ENCODE measurements at regions not wholly inside any gene's neighbourhood (a gene's known extent, or its start where the extent isn't known, plus 50 kb on each side); places are given as distances from the start of the nearest gene placed in this dataset.

DNA sequence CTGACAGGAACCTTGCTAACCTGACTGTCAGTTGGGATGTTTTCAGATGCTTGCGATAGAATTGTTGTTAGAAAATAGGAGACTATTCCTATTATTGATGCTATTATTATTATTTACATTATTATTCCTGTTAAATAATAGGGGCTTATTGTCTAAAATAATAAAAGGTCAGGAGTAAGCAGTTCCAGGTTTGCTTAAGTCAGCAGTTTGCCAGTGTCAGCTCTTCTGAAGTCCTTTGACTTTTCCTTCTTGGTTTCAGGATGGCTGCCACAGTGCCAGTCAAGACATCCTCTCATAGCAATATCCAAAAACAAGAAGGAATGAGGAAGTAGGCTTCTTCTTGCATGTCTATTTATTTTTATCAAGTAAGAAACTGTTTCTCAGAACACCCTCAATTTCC is 141.7 kb upstream of the MARCHF11 start:
- TF ChIP-seq, protein P1, sequence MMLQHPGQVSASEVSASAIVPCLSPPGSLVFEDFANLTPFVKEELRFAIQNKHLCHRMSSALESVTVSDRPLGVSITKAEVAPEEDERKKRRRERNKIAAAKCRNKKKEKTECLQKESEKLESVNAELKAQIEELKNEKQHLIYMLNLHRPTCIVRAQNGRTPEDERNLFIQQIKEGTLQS (IDR thresholded peaks at IDR 0.05), result no peak
- TF ChIP-seq ELF1 (IDR thresholded peaks at IDR 0.05; ENCODE audit: borderline replicate concordance, low read depth) (no peak), EZH2 (IDR thresholded peaks at IDR 0.05) (no peak), EGR1 (IDR thresholded peaks at IDR 0.05; ENCODE audit: low read depth) (no peak), RAD21 (IDR thresholded peaks at IDR 0.05; ENCODE audit: low read depth) (no peak), ZNF274 (IDR thresholded peaks at IDR 0.05; ENCODE audit: low read depth, low read length) (no peak), YY1 (IDR thresholded peaks at IDR 0.05; ENCODE audit: extremely low read depth, insufficient replicate concordance, low read depth, low read length) (no peak), CEBPB (IDR thresholded peaks at IDR 0.05; ENCODE audit: low read depth) (no peak)
- TF ChIP-seq, protein P2, sequence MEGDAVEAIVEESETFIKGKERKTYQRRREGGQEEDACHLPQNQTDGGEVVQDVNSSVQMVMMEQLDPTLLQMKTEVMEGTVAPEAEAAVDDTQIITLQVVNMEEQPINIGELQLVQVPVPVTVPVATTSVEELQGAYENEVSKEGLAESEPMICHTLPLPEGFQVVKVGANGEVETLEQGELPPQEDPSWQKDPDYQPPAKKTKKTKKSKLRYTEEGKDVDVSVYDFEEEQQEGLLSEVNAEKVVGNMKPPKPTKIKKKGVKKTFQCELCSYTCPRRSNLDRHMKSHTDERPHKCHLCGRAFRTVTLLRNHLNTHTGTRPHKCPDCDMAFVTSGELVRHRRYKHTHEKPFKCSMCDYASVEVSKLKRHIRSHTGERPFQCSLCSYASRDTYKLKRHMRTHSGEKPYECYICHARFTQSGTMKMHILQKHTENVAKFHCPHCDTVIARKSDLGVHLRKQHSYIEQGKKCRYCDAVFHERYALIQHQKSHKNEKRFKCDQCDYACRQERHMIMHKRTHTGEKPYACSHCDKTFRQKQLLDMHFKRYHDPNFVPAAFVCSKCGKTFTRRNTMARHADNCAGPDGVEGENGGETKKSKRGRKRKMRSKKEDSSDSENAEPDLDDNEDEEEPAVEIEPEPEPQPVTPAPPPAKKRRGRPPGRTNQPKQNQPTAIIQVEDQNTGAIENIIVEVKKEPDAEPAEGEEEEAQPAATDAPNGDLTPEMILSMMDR (IDR thresholded peaks at IDR 0.05 in 2 of 3, conservative IDR thresholded peaks at IDR 0.05 in 1 of 3; ENCODE audit: borderline replicate concordance in 1 of 3, insufficient read depth in 1 of 3, low read depth in 2 of 3, low read length in 2 of 3), result no peak
- TF ChIP-seq, protein P3, sequence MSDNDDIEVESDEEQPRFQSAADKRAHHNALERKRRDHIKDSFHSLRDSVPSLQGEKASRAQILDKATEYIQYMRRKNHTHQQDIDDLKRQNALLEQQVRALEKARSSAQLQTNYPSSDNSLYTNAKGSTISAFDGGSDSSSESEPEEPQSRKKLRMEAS (IDR thresholded peaks at IDR 0.05), result no peak
- ChIA-PET RAD21 (ENCODE audit: low non-redundant PET in 1 of 2, low total read pairs in 2 of 2, uncharacterized antibody in 2 of 2, unreplicated experiment in 2 of 2) (no interaction called here), CTCF (no interaction called here), POLR2A (no interaction called here)
- no peaks in the 10 kb centered on the region for H3K36me3 ChIP-seq (ENCODE audit: control insufficient read depth in 1 of 2, insufficient read depth in 2 of 2, low read length in 2 of 2)
- ATAC-seq, result no peak
- H3K4me1 ChIP-seq (ENCODE audit: control insufficient read depth in 1 of 2, insufficient read depth in 2 of 2, low read length in 2 of 2), result no peaks in the 10 kb centered on the region
- H3K4me2 ChIP-seq (ENCODE audit: low read length), result no peak overlapping the region
- no peaks in the 10 kb centered on the region for H3K9me3 ChIP-seq (ENCODE audit: control insufficient read depth in 1 of 2, insufficient read depth in 1 of 2, low read depth in 1 of 2, low read length in 2 of 2)
- H3K4me3 ChIP-seq (replicated peaks in 1 of 2; ENCODE audit: low read depth in 1 of 2, low read length in 2 of 2), result no peak overlapping the region
- no peaks in the 10 kb centered on the region; the same call in 1 of the 2 replicates for H3K27me3 ChIP-seq (ENCODE audit: insufficient read depth, low read length)
- no peak overlapping the region for H3K27ac ChIP-seq (ENCODE audit: low read depth, low read length)
- no peak overlapping the region for H3K9ac ChIP-seq (ENCODE audit: low read length)
- intact Hi-C loops (cut with micrococcal nuclease), result no loop called here
- no peaks in the 10 kb centered on the region for H3K79me2 ChIP-seq (ENCODE audit: insufficient read depth, low read length)
- H3K9me2 ChIP-seq (ENCODE audit: insufficient read depth), result no peaks in the 10 kb centered on the region
- no peaks in the 10 kb centered on the region for H4K20me1 ChIP-seq (ENCODE audit: insufficient read depth)
- no peak for DNase-seq (ENCODE audit: low read depth, low spot score)
- BruUV-seq (replicated peaks), result no TSS peak
- H2AFZ ChIP-seq (ENCODE audit: low read depth, low read length, poor library complexity, severe bottlenecking), result no peak overlapping the region
